GM23338 (cell line): ENCODE measurements at regions not wholly inside any gene's neighbourhood (a gene's known extent, or its start where the extent isn't known, plus 50 kb on each side); places are given as distances from the start of the nearest gene placed in this dataset.

ENCODE experiments used
- ATAC-seq: fragments of 200-7000 bp; cut with Tn5 transposase; 3 replicates; pipeline ENCODE4 v1.9.1; 2020
- DNase-seq: peaks from one replicate; pipeline ENCODE4 v3.0.0-alpha.2; 2015; ENCODE audit warnings: low spot score
- H2AFZ ChIP-seq: fragments of 200-600 bp; sonication (generic); 2 replicates; pipeline ENCODE4 v1.8.0; 2016; ENCODE audit warnings: antibody characterized with exemption, mild to moderate bottlenecking, moderate library complexity
- H3F3A ChIP-seq: fragments of 200-600 bp; sonication (generic); replicated peaks from 2 replicates; pipeline ENCODE4 v1.8.0; 2017; ENCODE audit warnings: antibody characterized with exemption, mixed run types, low read depth
- H3K27ac ChIP-seq: fragments of 200-600 bp; sonication (generic); 2 replicates; pipeline ENCODE4 v1.6.1; 2016; ENCODE audit warnings: low read depth
- H3K27me3 ChIP-seq: fragments of 200-600 bp; sonication (generic); 2 replicates; pipeline ENCODE4 v1.8.0; 2016; ENCODE audit warnings: mild to moderate bottlenecking, mixed run types, moderate library complexity; ENCODE audit not compliant: insufficient read depth
- H3K36me3 ChIP-seq: fragments of 200-600 bp; sonication (generic); 2 replicates; pipeline ENCODE4 v1.8.0; 2016; ENCODE audit warnings: mild to moderate bottlenecking; ENCODE audit not compliant: insufficient read depth
- H3K4me1 ChIP-seq: fragments of 200-600 bp; sonication (generic); 2 replicates; pipeline ENCODE4 v1.8.0; 2016; ENCODE audit warnings: mild to moderate bottlenecking, moderate library complexity; ENCODE audit not compliant: insufficient read depth
- H3K4me2 ChIP-seq: fragments of 200-600 bp; sonication (generic); 2 replicates; pipeline ENCODE4 v1.7.1; 2017; ENCODE audit warnings: mixed run types
- H3K4me3 ChIP-seq: fragments of 200-600 bp; sonication (generic); 2 replicates; pipeline ENCODE4 v1.6.1; 2016; ENCODE audit warnings: mixed run types
- H3K79me2 ChIP-seq: fragments of 200-600 bp; sonication (generic); replicated peaks from 2 replicates; pipeline ENCODE4 v1.8.0; 2017; ENCODE audit warnings: mild to moderate bottlenecking; ENCODE audit not compliant: insufficient read depth
- H3K9me2 ChIP-seq: fragments of 200-600 bp; sonication (generic); 2 replicates; pipeline ENCODE4 v1.8.0; 2017; ENCODE audit not compliant: insufficient read depth
- H4K20me1 ChIP-seq: fragments of 200-600 bp; sonication (generic); replicated peaks from 2 replicates; pipeline ENCODE4 v1.8.0; 2017; ENCODE audit warnings: mild to moderate bottlenecking; ENCODE audit not compliant: insufficient read depth
- H3K27ac Mint-ChIP-seq: 2 replicates; pipeline ENCODE4 v1.8.0; 2020; ENCODE audit warnings: inconsistent platforms, mild to moderate bottlenecking, moderate library complexity, mixed read lengths
- H3K27me3 Mint-ChIP-seq: 3 replicates; pipeline ENCODE4 v1.8.0; 2022; ENCODE audit warnings: low read depth, mild to moderate bottlenecking, moderate library complexity, mixed read lengths, inconsistent platforms; ENCODE audit not compliant: insufficient read depth, poor library complexity
- H3K36me3 Mint-ChIP-seq: 3 replicates; pipeline ENCODE4 v1.8.0; 2021; ENCODE audit warnings: low read depth, mild to moderate bottlenecking, inconsistent platforms, moderate library complexity, mixed read lengths
- H3K4me1 Mint-ChIP-seq: 3 replicates; pipeline ENCODE4 v1.8.0; 2020; ENCODE audit warnings: mild to moderate bottlenecking, inconsistent platforms, mixed read lengths
- H3K4me3 Mint-ChIP-seq: 3 replicates; pipeline ENCODE4 v1.8.0; 2021; ENCODE audit warnings: moderate library complexity, mild to moderate bottlenecking, inconsistent platforms, mixed read lengths
- H3K9me3 Mint-ChIP-seq: 3 replicates; pipeline ENCODE4 v1.8.0; 2020; ENCODE audit warnings: moderate library complexity, mild to moderate bottlenecking, inconsistent platforms, mixed read lengths
- ETS1 ChIP-seq: IDR thresholded peaks from 2 replicates; pipeline ENCODE4 v1.6.1; 2016; ENCODE audit warnings: antibody characterized with exemption
- EZH2phosphoT487 ChIP-seq: fragments of 200-600 bp; sonication (generic); IDR thresholded peaks from one replicate; pipeline ENCODE4 v1.8.1; 2018; ENCODE audit warnings: antibody characterized with exemption; ENCODE audit not compliant: unreplicated experiment
- JUNB ChIP-seq: IDR thresholded peaks from one replicate; pipeline ENCODE4 v1.6.1; 2016; ENCODE audit warnings: antibody characterized with exemption; ENCODE audit not compliant: unreplicated experiment
- NANOG ChIP-seq: IDR thresholded peaks from 2 replicates; pipeline ENCODE4 v1.6.1; 2016; ENCODE audit warnings: antibody characterized with exemption, borderline replicate concordance
- POLR2AphosphoS5 ChIP-seq: IDR thresholded peaks from 2 replicates; pipeline ENCODE4 v1.6.1; 2016; ENCODE audit warnings: antibody characterized with exemption, low read depth
- STAT1 ChIP-seq: IDR thresholded peaks from one replicate; pipeline ENCODE4 v1.6.1; 2016; ENCODE audit warnings: antibody characterized with exemption; ENCODE audit not compliant: unreplicated experiment
- ZNF331 ChIP-seq: fragments of 250-450 bp; sonication (Bioruptor Pico); IDR thresholded peaks from 2 replicates; pipeline ENCODE4 v1.5.0; 2020; ENCODE audit warnings: low read depth, mild to moderate bottlenecking, moderate library complexity
- TF ChIP-seq, protein P1 (sequence below): IDR thresholded peaks from one replicate; pipeline ENCODE4 v1.6.1; 2018; ENCODE audit warnings: antibody characterized with exemption; ENCODE audit not compliant: unreplicated experiment

DNA sequence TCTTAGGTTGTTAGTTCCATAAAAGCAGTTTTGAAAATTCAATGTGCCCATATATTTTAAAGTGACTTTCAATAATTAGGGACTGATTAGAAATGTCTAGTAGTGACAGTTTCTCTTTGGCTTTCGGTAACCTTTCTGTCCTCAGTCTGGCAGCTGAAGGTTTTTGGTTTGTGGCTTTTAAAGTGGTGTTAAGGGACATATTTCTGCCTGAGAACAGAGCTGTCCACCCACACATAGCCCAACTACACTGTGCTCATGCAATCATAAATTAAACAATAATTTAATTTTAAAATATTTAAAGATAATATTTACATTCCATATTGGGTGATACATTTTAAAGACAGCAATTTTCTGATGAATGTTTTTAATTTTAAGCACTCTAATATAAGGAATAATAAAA, 335.0 kb upstream of the TENM3 start:
- Histone ChIP-seq H3K36me3 (peaks cover 5% of the 10 kb centered on the region; the same call in 1 of the 2 replicates), H3K4me2 (no peak overlapping the region), H3K4me1 (no peaks in the 10 kb centered on the region), H3K27ac (no peak overlapping the region), H3K9me2 (no peaks in the 10 kb centered on the region), H2AFZ (no peak overlapping the region), H3F3A (no peaks in the 10 kb centered on the region), H3K27me3 (no peaks in the 10 kb centered on the region), H4K20me1 (no peaks in the 10 kb centered on the region), H3K4me3 (no peak overlapping the region), H3K79me2 (no peaks in the 10 kb centered on the region)
- H3K4me3 Mint-ChIP-seq: no peak overlapping the region
- peaks cover 27% of the 10 kb centered on the region for H3K36me3 Mint-ChIP-seq
- no peak for ATAC-seq
- peaks cover 4% of the 10 kb centered on the region for H3K27me3 Mint-ChIP-seq
- TF ChIP-seq NANOG (no peak), POLR2AphosphoS5 (no peak), ETS1 (no peak), JUNB (no peak), STAT1 (no peak)
- TF ChIP-seq, protein P1, sequence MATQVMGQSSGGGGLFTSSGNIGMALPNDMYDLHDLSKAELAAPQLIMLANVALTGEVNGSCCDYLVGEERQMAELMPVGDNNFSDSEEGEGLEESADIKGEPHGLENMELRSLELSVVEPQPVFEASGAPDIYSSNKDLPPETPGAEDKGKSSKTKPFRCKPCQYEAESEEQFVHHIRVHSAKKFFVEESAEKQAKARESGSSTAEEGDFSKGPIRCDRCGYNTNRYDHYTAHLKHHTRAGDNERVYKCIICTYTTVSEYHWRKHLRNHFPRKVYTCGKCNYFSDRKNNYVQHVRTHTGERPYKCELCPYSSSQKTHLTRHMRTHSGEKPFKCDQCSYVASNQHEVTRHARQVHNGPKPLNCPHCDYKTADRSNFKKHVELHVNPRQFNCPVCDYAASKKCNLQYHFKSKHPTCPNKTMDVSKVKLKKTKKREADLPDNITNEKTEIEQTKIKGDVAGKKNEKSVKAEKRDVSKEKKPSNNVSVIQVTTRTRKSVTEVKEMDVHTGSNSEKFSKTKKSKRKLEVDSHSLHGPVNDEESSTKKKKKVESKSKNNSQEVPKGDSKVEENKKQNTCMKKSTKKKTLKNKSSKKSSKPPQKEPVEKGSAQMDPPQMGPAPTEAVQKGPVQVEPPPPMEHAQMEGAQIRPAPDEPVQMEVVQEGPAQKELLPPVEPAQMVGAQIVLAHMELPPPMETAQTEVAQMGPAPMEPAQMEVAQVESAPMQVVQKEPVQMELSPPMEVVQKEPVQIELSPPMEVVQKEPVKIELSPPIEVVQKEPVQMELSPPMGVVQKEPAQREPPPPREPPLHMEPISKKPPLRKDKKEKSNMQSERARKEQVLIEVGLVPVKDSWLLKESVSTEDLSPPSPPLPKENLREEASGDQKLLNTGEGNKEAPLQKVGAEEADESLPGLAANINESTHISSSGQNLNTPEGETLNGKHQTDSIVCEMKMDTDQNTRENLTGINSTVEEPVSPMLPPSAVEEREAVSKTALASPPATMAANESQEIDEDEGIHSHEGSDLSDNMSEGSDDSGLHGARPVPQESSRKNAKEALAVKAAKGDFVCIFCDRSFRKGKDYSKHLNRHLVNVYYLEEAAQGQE: no peak
- no peaks in the 10 kb centered on the region; the same call in 2 of the 3 replicates for H3K4me1 Mint-ChIP-seq
- H3K27ac Mint-ChIP-seq: no peak overlapping the region
- H3K9me3 Mint-ChIP-seq: peaks cover 33% of the 10 kb centered on the region
- DNase-seq: no peak

DNA sequence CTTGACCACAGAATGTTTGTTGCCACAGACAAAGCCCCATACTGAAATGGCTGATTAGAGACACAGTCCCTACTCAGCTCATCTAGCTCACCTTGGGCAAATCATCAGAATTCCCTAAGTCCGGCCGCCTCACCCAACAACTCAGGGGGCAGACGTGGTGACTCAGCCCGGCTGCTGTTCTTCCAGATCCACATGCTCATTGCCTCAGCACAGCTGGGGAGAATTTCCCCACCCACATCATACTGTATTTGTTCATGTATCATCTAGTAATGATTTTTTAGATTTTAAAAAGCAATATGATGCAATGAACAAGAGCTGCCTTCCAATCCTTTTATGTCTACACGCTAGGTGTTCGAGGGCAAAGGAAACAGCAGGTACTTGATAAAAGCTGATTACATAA, 333.8 kb upstream of the TENM3 start:
- H3K4me3 ChIP-seq: no peak overlapping the region
- Mint-ChIP-seq H3K36me3 (peaks cover 34% of the 10 kb centered on the region), H3K27me3 (peaks cover 4% of the 10 kb centered on the region), H3K4me3 (no peak overlapping the region), H3K4me1 (no peaks in the 10 kb centered on the region; the same call in 2 of the 3 replicates), H3K27ac (no peak overlapping the region), H3K9me3 (peaks cover 40% of the 10 kb centered on the region)
- ATAC-seq: no peak
- no peaks in the 10 kb centered on the region for H3K79me2 ChIP-seq
- no peaks in the 10 kb centered on the region for H3K9me2 ChIP-seq
- DNase-seq: no peak
- peak overlapping the region; percentile 52; the same call in 1 of the 2 replicates for H2AFZ ChIP-seq
- H3K27me3 ChIP-seq: no peaks in the 10 kb centered on the region
- H3K27ac ChIP-seq: no peak overlapping the region
- H4K20me1 ChIP-seq: no peaks in the 10 kb centered on the region
- TF ChIP-seq, protein P1: no peak
- TF ChIP-seq ZNF331 (CRISPR knock-in tag) (no peak), JUNB (no peak), EZH2phosphoT487 (no peak)
- no peaks in the 10 kb centered on the region for H3K4me1 ChIP-seq
- peaks cover 3% of the 10 kb centered on the region; the same call in 1 of the 2 replicates for H3K36me3 ChIP-seq
- H3K4me2 ChIP-seq: no peak overlapping the region
- H3F3A ChIP-seq: no peaks in the 10 kb centered on the region
